ENCODE measurements at regions not wholly inside any gene's neighbourhood (a gene's known extent, or its start where the extent isn't known, plus 50 kb on each side); places are given as distances from the start of the nearest gene placed in this dataset.

DNA sequence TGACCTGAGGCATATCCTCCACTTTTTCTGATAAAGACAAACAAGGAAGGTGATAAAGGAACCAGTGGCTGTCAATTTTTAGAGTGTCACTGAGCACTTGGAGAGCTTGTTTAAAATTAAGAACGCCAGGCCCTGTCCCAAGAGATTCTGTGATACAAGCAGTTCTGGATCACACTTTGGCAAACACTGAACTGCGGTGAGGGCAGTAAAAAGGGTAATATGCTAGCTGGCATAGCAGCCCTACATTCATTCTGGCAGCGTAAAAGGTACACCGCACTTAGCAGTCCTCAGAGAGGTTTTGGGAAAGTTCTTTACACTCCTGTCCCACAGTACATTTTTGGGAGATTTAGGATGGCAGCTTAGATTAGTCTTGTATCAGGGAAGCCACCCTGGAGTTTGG, 101.3 kb upstream of the CCDC150 start:
- no peak for TF ChIP-seq CTCF (conservative IDR thresholded peaks at IDR 0.05 in 1 of 2, IDR thresholded peaks at IDR 0.05 in 1 of 2; ENCODE audit: low read depth in 1 of 2, low read length in 2 of 2)
- TF ChIP-seq EZH2 (IDR thresholded peaks at IDR 0.05; ENCODE audit: low read length, missing control alignments) = no peak
